Parathyroid adenoma (tissue), 2 donors: ENCODE measurements at regions not wholly inside any gene's neighbourhood (a gene's known extent, or its start where the extent isn't known, plus 50 kb on each side); places are given as distances from the start of the nearest gene placed in this dataset.

Experiments
- H2AFZ ChIP-seq: fragments of 300-600 bp; sonication (generic); one replicate; pipeline ENCODE4 v1.7.0; 2017; ENCODE audit warnings: antibody characterized with exemption, mild to moderate bottlenecking
- H3K27ac ChIP-seq: fragments of 300-600 bp; sonication (generic); one replicate; pipeline ENCODE4 v1.7.0; 2017
- H3K27me3 ChIP-seq: fragments of 300-600 bp; sonication (generic); one replicate; pipeline ENCODE4 v1.7.0; 2017; ENCODE audit warnings: low read length; ENCODE audit not compliant: control insufficient read depth, insufficient read depth
- H3K36me3 ChIP-seq: fragments of 300-600 bp; sonication (generic); one replicate; pipeline ENCODE4 v1.7.0; 2017; ENCODE audit warnings: low read length; ENCODE audit not compliant: control insufficient read depth, insufficient read depth
- H3K4me1 ChIP-seq: fragments of 300-600 bp; sonication (generic); one replicate; pipeline ENCODE4 v1.7.0; 2017; ENCODE audit warnings: control low read depth
- H3K4me2 ChIP-seq: fragments of 300-600 bp; sonication (generic); one replicate; pipeline ENCODE4 v1.7.0; 2017; ENCODE audit warnings: low read length
- H3K4me3 ChIP-seq: fragments of 300-600 bp; sonication (generic); one replicate; pipeline ENCODE4 v1.7.0; 2017; ENCODE audit warnings: low read depth, low read length
- H3K79me2 ChIP-seq: fragments of 300-600 bp; sonication (generic); one replicate; pipeline ENCODE4 v1.7.0; 2017; ENCODE audit warnings: control low read depth
- H3K9ac ChIP-seq: fragments of 300-600 bp; sonication (generic); one replicate; pipeline ENCODE4 v1.7.0; 2017; ENCODE audit warnings: mild to moderate bottlenecking
- H3K9me3 ChIP-seq: fragments of 300-600 bp; sonication (generic); one replicate; pipeline ENCODE4 v1.7.0; 2017; ENCODE audit warnings: low read length; ENCODE audit not compliant: control insufficient read depth
- TF ChIP-seq, protein P1 (sequence below): fragments of 300-600 bp; sonication (generic); IDR thresholded peaks from one replicate; pipeline ENCODE4 v1.7.0; 2017; ENCODE audit warnings: antibody characterized with exemption, mild to moderate bottlenecking
- donor health status: primary hyperparathyroidism.

DNA sequence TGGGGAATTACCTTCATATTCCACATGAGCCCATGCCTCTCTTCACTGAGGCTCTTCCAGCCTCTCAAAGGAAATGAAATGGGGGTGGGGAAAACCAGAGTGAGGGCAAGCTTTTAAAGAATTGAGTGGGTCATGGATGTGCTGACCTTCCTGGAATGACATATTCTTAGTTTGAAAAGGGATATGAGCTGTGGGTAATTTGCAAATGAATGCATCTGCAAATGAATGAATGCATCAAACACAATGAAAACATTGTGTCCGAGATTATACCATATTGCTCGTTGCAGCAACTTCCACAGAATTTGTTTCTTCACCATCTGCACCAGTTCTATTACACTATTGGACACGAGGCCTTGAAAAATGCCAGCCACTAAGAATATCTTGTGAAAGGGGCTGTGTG lies 198.6 kb upstream of the CDH6 start:
- TF ChIP-seq, protein P1, sequence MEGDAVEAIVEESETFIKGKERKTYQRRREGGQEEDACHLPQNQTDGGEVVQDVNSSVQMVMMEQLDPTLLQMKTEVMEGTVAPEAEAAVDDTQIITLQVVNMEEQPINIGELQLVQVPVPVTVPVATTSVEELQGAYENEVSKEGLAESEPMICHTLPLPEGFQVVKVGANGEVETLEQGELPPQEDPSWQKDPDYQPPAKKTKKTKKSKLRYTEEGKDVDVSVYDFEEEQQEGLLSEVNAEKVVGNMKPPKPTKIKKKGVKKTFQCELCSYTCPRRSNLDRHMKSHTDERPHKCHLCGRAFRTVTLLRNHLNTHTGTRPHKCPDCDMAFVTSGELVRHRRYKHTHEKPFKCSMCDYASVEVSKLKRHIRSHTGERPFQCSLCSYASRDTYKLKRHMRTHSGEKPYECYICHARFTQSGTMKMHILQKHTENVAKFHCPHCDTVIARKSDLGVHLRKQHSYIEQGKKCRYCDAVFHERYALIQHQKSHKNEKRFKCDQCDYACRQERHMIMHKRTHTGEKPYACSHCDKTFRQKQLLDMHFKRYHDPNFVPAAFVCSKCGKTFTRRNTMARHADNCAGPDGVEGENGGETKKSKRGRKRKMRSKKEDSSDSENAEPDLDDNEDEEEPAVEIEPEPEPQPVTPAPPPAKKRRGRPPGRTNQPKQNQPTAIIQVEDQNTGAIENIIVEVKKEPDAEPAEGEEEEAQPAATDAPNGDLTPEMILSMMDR = no peak
- Histone ChIP-seq H3K9me3 (no peaks in the 10 kb centered on the region), H2AFZ (no peak overlapping the region)

DNA sequence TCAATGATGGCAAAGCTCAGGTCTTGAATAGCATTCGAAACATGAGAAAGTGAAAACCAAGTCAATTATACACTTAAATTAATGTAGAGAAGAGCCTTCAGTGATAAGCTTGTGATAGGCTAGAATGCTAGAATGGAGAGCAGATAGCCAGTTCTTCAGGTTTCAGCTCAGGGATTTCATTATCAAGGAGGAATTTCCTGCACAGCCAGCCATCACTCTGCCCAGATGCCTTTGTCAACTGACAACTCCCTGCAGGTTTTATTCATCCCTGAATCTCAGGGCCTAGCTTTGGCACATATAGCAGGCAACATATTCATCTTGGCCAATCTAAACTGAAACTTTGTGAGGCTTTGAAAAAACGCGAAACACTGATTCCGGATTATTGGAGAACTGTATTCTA lies 199.3 kb upstream of the CDH6 start:
- Histone ChIP-seq H3K9me3 (no peaks in the 10 kb centered on the region), H3K4me2 (no peak overlapping the region), H3K27me3 (no peaks in the 10 kb centered on the region), H3K4me1 (no peaks in the 10 kb centered on the region), H2AFZ (no peak overlapping the region), H3K9ac (no peak overlapping the region), H3K4me3 (no peak overlapping the region), H3K36me3 (no peaks in the 10 kb centered on the region), H3K79me2 (no peaks in the 10 kb centered on the region), H3K27ac (no peak overlapping the region)
- TF ChIP-seq, protein P1 = no peak

More for the DNA sequence above, 198.6 kb upstream of the CDH6 start:
- Histone ChIP-seq H3K4me3 (no peak overlapping the region), H3K4me2 (no peak overlapping the region), H3K9ac (no peak overlapping the region), H3K4me1 (no peaks in the 10 kb centered on the region), H3K27ac (no peak overlapping the region), H3K27me3 (no peaks in the 10 kb centered on the region), H3K79me2 (no peaks in the 10 kb centered on the region), H3K36me3 (no peaks in the 10 kb centered on the region)

DNA sequence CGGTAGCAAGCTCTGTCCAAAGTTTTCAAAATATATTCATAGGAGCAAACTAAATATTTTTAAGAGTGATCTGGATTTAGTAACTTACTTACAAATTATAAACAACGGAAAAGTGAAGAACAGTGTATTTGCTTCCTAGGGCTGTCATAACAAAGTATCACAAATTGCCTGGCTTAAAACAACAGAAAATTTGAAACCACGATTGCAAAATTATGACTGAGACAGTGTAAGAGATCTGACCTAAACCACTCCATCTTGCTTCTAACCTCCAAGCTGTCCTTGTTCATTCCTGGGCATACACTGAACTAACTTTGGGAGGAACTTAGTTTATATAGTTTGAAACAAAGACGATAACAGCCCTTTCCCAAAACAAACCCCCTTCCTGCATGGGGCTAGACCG lies 202.0 kb upstream of the CDH6 start:
- Histone ChIP-seq H3K4me2 (no peak overlapping the region), H3K79me2 (no peaks in the 10 kb centered on the region), H3K4me3 (no peak overlapping the region), H3K9ac (no peak overlapping the region), H3K36me3 (no peaks in the 10 kb centered on the region), H2AFZ (no peak overlapping the region), H3K27ac (no peak overlapping the region), H3K27me3 (no peaks in the 10 kb centered on the region), H3K9me3 (no peaks in the 10 kb centered on the region), H3K4me1 (no peaks in the 10 kb centered on the region)
- TF ChIP-seq, protein P1 = no peak

DNA sequence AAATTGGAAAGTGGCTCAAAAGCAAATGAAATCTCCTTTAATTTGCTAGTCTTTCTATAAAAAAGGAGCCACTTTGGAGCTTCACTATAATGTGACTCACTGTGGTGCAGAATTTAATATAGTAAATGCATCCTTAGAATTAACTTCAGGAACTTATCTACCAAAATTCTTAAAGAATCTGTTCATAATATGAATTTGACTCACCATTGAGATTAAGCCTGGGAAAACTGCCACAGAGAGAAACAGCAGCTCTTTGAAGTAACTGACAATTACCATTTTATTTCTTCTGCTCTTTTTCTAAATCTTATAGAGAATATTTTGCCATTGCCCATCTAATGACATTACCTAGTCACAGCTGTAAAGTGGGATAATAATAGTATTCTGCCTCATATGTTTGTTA lies 211.9 kb upstream of the CDH6 start:
- Histone ChIP-seq H3K4me1 (no peaks in the 10 kb centered on the region), H3K9ac (no peak overlapping the region), H3K27me3 (no peaks in the 10 kb centered on the region), H2AFZ (no peak overlapping the region), H3K36me3 (no peaks in the 10 kb centered on the region), H3K27ac (no peak overlapping the region), H3K4me2 (no peak overlapping the region), H3K4me3 (no peak overlapping the region), H3K79me2 (no peaks in the 10 kb centered on the region), H3K9me3 (no peaks in the 10 kb centered on the region)
- TF ChIP-seq, protein P1 = no peak

DNA sequence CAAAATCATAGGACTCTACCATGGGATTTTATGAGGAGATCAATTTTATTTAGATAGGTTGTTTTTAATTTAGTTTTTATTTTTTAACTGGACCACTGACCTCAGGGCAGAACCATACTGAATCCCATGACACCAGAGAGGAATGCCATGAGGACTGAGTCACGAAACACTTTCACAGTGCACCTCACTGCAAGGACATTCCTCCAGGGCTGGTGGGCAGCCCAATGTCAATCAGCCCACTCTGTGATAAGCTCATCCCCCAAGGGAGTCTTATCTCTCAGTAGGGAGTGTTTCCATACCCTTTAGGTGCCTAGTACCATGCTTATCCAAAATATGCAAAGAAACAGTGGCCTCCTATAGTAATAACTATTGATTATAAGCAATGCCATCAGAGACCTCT lies 224.5 kb upstream of the CDH6 start:
- TF ChIP-seq, protein P1 = no peak
- Histone ChIP-seq H3K79me2 (no peaks in the 10 kb centered on the region), H3K4me1 (no peaks in the 10 kb centered on the region)

More for the DNA sequence above, 224.5 kb upstream of the CDH6 start:
- Histone ChIP-seq H2AFZ (no peak overlapping the region), H3K36me3 (no peaks in the 10 kb centered on the region), H3K4me2 (no peak overlapping the region), H3K9me3 (no peaks in the 10 kb centered on the region), H3K27me3 (no peaks in the 10 kb centered on the region), H3K27ac (no peak overlapping the region), H3K4me3 (no peak overlapping the region), H3K9ac (no peak overlapping the region)
